ENCODE measurements at regions not wholly inside any gene's neighbourhood (a gene's known extent, or its start where the extent isn't known, plus 50 kb on each side); places are given as distances from the start of the nearest gene placed in this dataset.

DNA sequence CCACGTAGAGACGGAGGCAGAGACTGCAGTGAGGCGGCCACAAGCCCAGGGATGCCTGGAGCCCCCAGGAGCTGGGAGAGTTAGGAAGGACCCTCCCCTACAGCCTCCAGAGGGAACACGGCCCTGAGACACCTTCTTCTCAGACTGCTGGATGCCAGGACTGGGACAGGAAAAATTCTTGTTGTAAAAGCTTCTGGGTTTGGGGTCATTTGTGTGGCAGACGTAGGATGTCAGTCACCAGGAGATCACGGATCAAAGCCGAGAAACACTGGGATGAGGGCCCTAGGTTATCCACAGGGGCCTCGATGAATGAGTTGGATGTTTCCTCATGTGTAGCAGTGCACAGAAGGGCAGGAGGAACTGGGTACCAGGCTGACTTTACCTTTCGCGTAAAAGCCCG lies 163.7 kb downstream of the SHOX start (continued):
- no peak for TF ChIP-seq SP2 (IDR thresholded peaks at IDR 0.05; ENCODE audit: low read length)
- no peak for TF ChIP-seq RAD21 (IDR thresholded peaks at IDR 0.05 in 1 of 2, conservative IDR thresholded peaks at IDR 0.05 in 1 of 2; ENCODE audit: low read depth in 2 of 2, low read length in 2 of 2)
- TF ChIP-seq KDM5A (IDR thresholded peaks at IDR 0.05; ENCODE audit: low read length), result no peak

All from H1 (cell line).